IMR-90 (cell line): ENCODE measurements at regions not wholly inside any gene's neighbourhood (a gene's known extent, or its start where the extent isn't known, plus 50 kb on each side); places are given as distances from the start of the nearest gene placed in this dataset.

Experiments used
- ATAC-seq: fragments of 200-7000 bp; cut with Tn5 transposase; 2 replicates; pipeline ENCODE4 v1.9.1; 2020; ENCODE audit warnings: low read depth, mild to moderate bottlenecking, moderate library complexity
- BruUV-seq: library from RNA; stranded (reverse); fragments of 400-500 nt; replicated peaks from 2 replicates; lab custom pipeline; 2021; lab: Mats Ljungman, UMichigan
- CTCF ChIA-PET: fragments of 300-600 bp; formaldehyde crosslinking; extraction: SDS; loops from one replicate; lab custom pipeline; 2021; ENCODE audit warnings: antibody characterized with exemption; lab: Yijun Ruan, JAX
- POLR2A ChIA-PET: fragments of 300-600 bp; sonication (Branson Sonifier 250); formaldehyde crosslinking; loops from one replicate; lab custom pipeline; 2022; ENCODE audit warnings: antibody characterized with exemption; ENCODE audit not compliant: unreplicated experiment; lab: Charles Lee
- DNase-seq: peaks from one replicate; pipeline ENCODE4 v3.0.0; 2013
- H2AFZ ChIP-seq: replicated peaks from 2 replicates; pipeline ENCODE3; 2013; ENCODE audit warnings: low read length, mild to moderate bottlenecking; ENCODE audit not compliant: poor library complexity
- H2AK5ac ChIP-seq: 2 replicates; pipeline ENCODE4 v1.6.1; 2013; ENCODE audit warnings: low read depth, low read length, inconsistent platforms
- H2AK9ac ChIP-seq: replicated peaks from 2 replicates; pipeline ENCODE3; 2013; ENCODE audit warnings: mild to moderate bottlenecking, low read depth, low read length, moderate library complexity; ENCODE audit not compliant: poor library complexity
- H2BK120ac ChIP-seq: 2 replicates; pipeline ENCODE4 v1.6.1; 2013; ENCODE audit warnings: low read depth, low read length, inconsistent platforms
- H2BK15ac ChIP-seq: 3 replicates; pipeline ENCODE4 v1.6.1; 2013; ENCODE audit warnings: low read depth, low read length, inconsistent platforms
- H2BK20ac ChIP-seq: 2 replicates; pipeline ENCODE4 v1.6.1; 2013; ENCODE audit warnings: low read depth, mild to moderate bottlenecking, inconsistent platforms, low read length, moderate library complexity
- H2BK5ac ChIP-seq: 2 replicates; pipeline ENCODE4 v1.6.1; 2013; ENCODE audit warnings: mild to moderate bottlenecking, low read depth, low read length, inconsistent platforms; ENCODE audit not compliant: poor library complexity, severe bottlenecking
- H3K14ac ChIP-seq: replicated peaks from 2 replicates; pipeline ENCODE4 v1.6.1; 2013; ENCODE audit warnings: low read depth, low read length, inconsistent platforms
- H3K18ac ChIP-seq: 2 replicates; pipeline ENCODE4 v1.6.1; 2013; ENCODE audit warnings: low read depth, low read length, control low read depth
- H3K23ac ChIP-seq: 2 replicates; pipeline ENCODE4 v1.6.1; 2013; ENCODE audit warnings: low read depth, low read length, inconsistent platforms
- H3K27ac ChIP-seq: 2 replicates; pipeline ENCODE4 v1.5.1; 2013; ENCODE audit warnings: mild to moderate bottlenecking, control low read depth, low read length; ENCODE audit not compliant: insufficient read depth
- H3K27me3 ChIP-seq: 2 replicates; pipeline ENCODE4 v1.6.1; 2013; ENCODE audit warnings: low read length; ENCODE audit not compliant: control insufficient read depth, insufficient read depth
- H3K36me3 ChIP-seq: 2 replicates; pipeline ENCODE4 v1.6.1; 2013; ENCODE audit warnings: low read length, mixed read lengths; ENCODE audit not compliant: control insufficient read depth, insufficient read depth
- H3K4ac ChIP-seq: 2 replicates; pipeline ENCODE4 v1.6.1; 2013; ENCODE audit warnings: low read depth, low read length, inconsistent platforms
- H3K4me1 ChIP-seq: 2 replicates; pipeline ENCODE4 v1.6.1; 2013; ENCODE audit warnings: low read length, mixed read lengths; ENCODE audit not compliant: control insufficient read depth, insufficient read depth
- H3K4me2 ChIP-seq: 2 replicates; pipeline ENCODE4 v1.6.1; 2013; ENCODE audit warnings: low read depth, mild to moderate bottlenecking, control low read depth, low read length, moderate library complexity
- H3K4me3 ChIP-seq: 2 replicates; pipeline ENCODE4 v1.5.1; 2013; ENCODE audit warnings: low read depth, mild to moderate bottlenecking, control low read depth, low read length, moderate library complexity; ENCODE audit not compliant: insufficient read depth
- H3K56ac ChIP-seq: 2 replicates; pipeline ENCODE4 v1.6.1; 2013; ENCODE audit warnings: low read length, inconsistent platforms; ENCODE audit not compliant: insufficient read depth; ENCODE audit errors: extremely low read depth
- H3K79me1 ChIP-seq, 2 experiments: 2 replicates each; pipeline ENCODE4 v1.6.1; 2013; ENCODE audit warnings: low read length in 2 of 2, inconsistent platforms in 1 of 2, low read depth in 1 of 2
- H3K9ac ChIP-seq: 2 replicates; pipeline ENCODE4 v1.6.1; 2013; ENCODE audit warnings: low read depth, low read length, control low read depth
- H3K9me1 ChIP-seq: 2 replicates; pipeline ENCODE4 v1.6.1; 2013; ENCODE audit warnings: low read length, inconsistent platforms; ENCODE audit not compliant: insufficient read depth
- H3K9me3 ChIP-seq: 2 replicates; pipeline ENCODE4 v1.6.1; 2013; ENCODE audit warnings: low read length; ENCODE audit not compliant: control insufficient read depth, insufficient read depth
- H4K20me1 ChIP-seq: 2 replicates; pipeline ENCODE4 v1.6.1; 2013; ENCODE audit warnings: low read length, inconsistent platforms; ENCODE audit not compliant: insufficient read depth
- H4K5ac ChIP-seq: 2 replicates; pipeline ENCODE4 v1.6.1; 2013; ENCODE audit warnings: mild to moderate bottlenecking, low read depth, low read length, control low read depth
- H4K8ac ChIP-seq, 2 experiments: 2 replicates each; pipeline ENCODE4 v1.6.1; 2013; ENCODE audit warnings: low read depth in 2 of 2, low read length in 2 of 2, control low read depth in 1 of 2, inconsistent platforms in 1 of 2
- H4K91ac ChIP-seq: 2 replicates; pipeline ENCODE4 v1.6.1; 2013; ENCODE audit warnings: low read depth, low read length, inconsistent platforms; ENCODE audit not compliant: insufficient read depth
- CTCF ChIP-seq: conservative IDR thresholded peaks from 2 replicates; pipeline ENCODE4 v1.5.1; 2012; ENCODE audit warnings: mild to moderate bottlenecking, low read depth, low read length, improper control_type of control experiment
- ELK1 ChIP-seq: fragments of 150-350 bp; IDR thresholded peaks from 2 replicates; pipeline ENCODE4 v1.6.1; 2016; ENCODE audit warnings: low read depth, mild to moderate bottlenecking, low read length, moderate library complexity, borderline replicate concordance
- FOS ChIP-seq: fragments of 150-350 bp; IDR thresholded peaks from 2 replicates; pipeline ENCODE4 v1.6.1; 2016; ENCODE audit warnings: low read depth, low read length
- MAFK ChIP-seq: IDR thresholded peaks from 2 replicates; pipeline ENCODE4 v1.6.1; 2012; ENCODE audit warnings: low read depth, low read length, improper control_type of control experiment
- MAZ ChIP-seq: IDR thresholded peaks from 2 replicates; pipeline ENCODE4 v1.6.1; 2012; ENCODE audit warnings: low read depth, mild to moderate bottlenecking, low read length, improper control_type of control experiment, moderate library complexity, borderline replicate concordance
- MXI1 ChIP-seq: IDR thresholded peaks from 2 replicates; pipeline ENCODE4 v1.6.1; 2012; ENCODE audit warnings: low read depth, mild to moderate bottlenecking, low read length, moderate library complexity, borderline replicate concordance
- NFE2L2 ChIP-seq: fragments of 150-350 bp; IDR thresholded peaks from 2 replicates; pipeline ENCODE4 v1.6.1; 2016; ENCODE audit warnings: low read depth, mild to moderate bottlenecking, low read length
- WGBS, 2 experiments: methylation state at CpG; one replicate each; pipeline versions ENCODE4 v1.1.5 to v1.1.7; 2013; ENCODE audit warnings: missing lambda C conversion rate in 2 of 2; ENCODE audit not compliant: insufficient read length in 1 of 2; ENCODE audit errors: extremely low coverage in 2 of 2; 5-methylcytosine and 5-hydroxymethylcytosine counted together
- dilution Hi-C: fragments of 300-500 bp; cut with HindIII; formaldehyde crosslinking; loops from one replicate; pipeline ENCODE4 v1.14.3; 2018; ENCODE audit warnings: low sequenced_read_pairs; ENCODE audit not compliant: unreplicated experiment
- in situ Hi-C: fragments of 300-500 bp; cut with MboI; formaldehyde crosslinking; loops from 3 replicates; pipeline ENCODE4 v1.14.3; 2019; ENCODE audit warnings: low sequenced_read_pairs, inconsistent platforms, mixed read lengths
- intact Hi-C: fragments of 100-400 bp; cut with micrococcal nuclease; formaldehyde crosslinking; loops from 2 replicates; pipeline ENCODE4 v1.10.0; 2022

GRCh38 chr16:35557731-35558130 lies 2098.3 kb downstream of the TP53TG3F start:
- BruUV-seq: no TSS peak
- no peak overlapping the region for H3K14ac ChIP-seq
- H3K9me3 ChIP-seq: peaks cover 11% of the 10 kb centered on the region; the same call in 1 of the 2 replicates
- no peak overlapping the region for H4K91ac ChIP-seq
- no peaks in the 10 kb centered on the region for H3K9me1 ChIP-seq
- H4K5ac ChIP-seq: no peak overlapping the region
- H3K23ac ChIP-seq: no peak overlapping the region
- H2BK120ac ChIP-seq: no peak overlapping the region
- H3K4me3 ChIP-seq: no peak overlapping the region
- no peak for TF ChIP-seq MXI1
- TF ChIP-seq MAZ: no peak
- TF ChIP-seq ELK1: no peak
- no peak for TF ChIP-seq FOS
- no peak for TF ChIP-seq MAFK
- no peak for TF ChIP-seq NFE2L2
- no peak for TF ChIP-seq CTCF
- no peak overlapping the region for H2BK20ac ChIP-seq
- no peaks in the 10 kb centered on the region for H3K36me3 ChIP-seq
- intact Hi-C loops: no loop called here
- no peak overlapping the region for H2BK15ac ChIP-seq
- WGBS, 2 experiments: no CpG with 5 or more reads among the region's 2 CpGs
- no peak overlapping the region for H2BK5ac ChIP-seq
- H3K9ac ChIP-seq: no peak overlapping the region
- H3K27ac ChIP-seq: no peak overlapping the region
- H4K20me1 ChIP-seq: no peaks in the 10 kb centered on the region
- ChIA-PET CTCF (no interaction called here), POLR2A (no interaction called here)
- dilution Hi-C loops: no loop called here
- no peak overlapping the region for H3K4me2 ChIP-seq
- H2AK5ac ChIP-seq: no peak overlapping the region
- H2AK9ac ChIP-seq: no peak overlapping the region
- no peak overlapping the region for H4K8ac ChIP-seq
- no peak overlapping the region for H2AFZ ChIP-seq
- H3K4ac ChIP-seq: no peak overlapping the region
- no peaks in the 10 kb centered on the region for H3K4me1 ChIP-seq
- H3K18ac ChIP-seq: no peak overlapping the region
- no peak overlapping the region for H3K56ac ChIP-seq
- DNase-seq (no peak), ATAC-seq (no peak)
- in situ Hi-C loops: no loop called here
- no peaks in the 10 kb centered on the region for H3K27me3 ChIP-seq
- no peaks in the 10 kb centered on the region for H3K79me1 ChIP-seq
